Bronchial epithelial cell (primary cell): ENCODE measurements at regions not wholly inside any gene's neighbourhood (a gene's known extent, or its start where the extent isn't known, plus 50 kb on each side); places are given as distances from the start of the nearest gene placed in this dataset.

Experiments
- DNase-seq: peaks from one replicate; pipeline ENCODE4 v3.0.0-alpha.2; 2010; ENCODE audit warnings: low read depth
- FAIRE-seq: peaks from 2 replicates; lab custom pipeline; 2011; peaks lifted over from hg19 to GRCh38; lab: Jason Lieb, UNC
- H3K27me3 ChIP-seq: 2 replicates; pipeline ENCODE4 v1.5.1; 2011; ENCODE audit warnings: low read length; ENCODE audit not compliant: control insufficient read depth, insufficient read depth
- H3K36me3 ChIP-seq: 2 replicates; pipeline ENCODE4 v1.5.1; 2011; ENCODE audit warnings: low read length; ENCODE audit not compliant: control insufficient read depth, insufficient read depth
- H3K4me3 ChIP-seq: 2 replicates; pipeline ENCODE4 v1.5.1; 2011; ENCODE audit warnings: mild to moderate bottlenecking, low read depth, low read length, control low read depth
- TF ChIP-seq, protein P1 (sequence below): IDR thresholded peaks from 2 replicates; pipeline ENCODE4 v1.5.1; 2011; ENCODE audit warnings: mild to moderate bottlenecking, moderate library complexity, low read length, control low read depth, inconsistent platforms; ENCODE audit not compliant: insufficient read depth, severe bottlenecking

DNA sequence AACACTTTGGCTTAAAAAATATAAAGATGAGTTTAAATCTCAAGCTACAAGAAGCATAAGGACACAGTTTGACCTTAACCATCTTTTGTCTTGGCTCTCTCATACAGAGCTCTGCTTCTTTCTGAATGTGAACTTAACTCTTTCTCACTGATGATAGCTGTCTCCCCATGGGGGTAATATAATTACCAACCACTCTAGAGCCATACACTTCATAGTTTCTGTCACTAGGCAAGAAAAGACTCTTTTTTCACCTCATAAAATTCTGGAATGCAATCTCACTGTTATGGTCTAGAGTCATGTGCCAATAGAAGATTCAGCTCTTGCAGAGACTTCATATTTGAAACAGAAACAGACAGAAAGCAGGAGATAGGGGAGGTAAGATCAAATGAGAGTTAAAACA is 481.7 kb upstream of the AGA start:
- no peak overlapping the region for H3K4me3 ChIP-seq
- no peaks in the 10 kb centered on the region for H3K27me3 ChIP-seq
- no peak for FAIRE-seq
- H3K36me3 ChIP-seq = no peaks in the 10 kb centered on the region
- TF ChIP-seq, protein P1, sequence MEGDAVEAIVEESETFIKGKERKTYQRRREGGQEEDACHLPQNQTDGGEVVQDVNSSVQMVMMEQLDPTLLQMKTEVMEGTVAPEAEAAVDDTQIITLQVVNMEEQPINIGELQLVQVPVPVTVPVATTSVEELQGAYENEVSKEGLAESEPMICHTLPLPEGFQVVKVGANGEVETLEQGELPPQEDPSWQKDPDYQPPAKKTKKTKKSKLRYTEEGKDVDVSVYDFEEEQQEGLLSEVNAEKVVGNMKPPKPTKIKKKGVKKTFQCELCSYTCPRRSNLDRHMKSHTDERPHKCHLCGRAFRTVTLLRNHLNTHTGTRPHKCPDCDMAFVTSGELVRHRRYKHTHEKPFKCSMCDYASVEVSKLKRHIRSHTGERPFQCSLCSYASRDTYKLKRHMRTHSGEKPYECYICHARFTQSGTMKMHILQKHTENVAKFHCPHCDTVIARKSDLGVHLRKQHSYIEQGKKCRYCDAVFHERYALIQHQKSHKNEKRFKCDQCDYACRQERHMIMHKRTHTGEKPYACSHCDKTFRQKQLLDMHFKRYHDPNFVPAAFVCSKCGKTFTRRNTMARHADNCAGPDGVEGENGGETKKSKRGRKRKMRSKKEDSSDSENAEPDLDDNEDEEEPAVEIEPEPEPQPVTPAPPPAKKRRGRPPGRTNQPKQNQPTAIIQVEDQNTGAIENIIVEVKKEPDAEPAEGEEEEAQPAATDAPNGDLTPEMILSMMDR = no peak
- no peak for DNase-seq

- Histone ChIP-seq H3K36me3 (no peaks in the 10 kb centered on the region), H3K4me3 (no peak overlapping the region), H3K27me3 (no peaks in the 10 kb centered on the region)
- FAIRE-seq = no peak
- no peak for DNase-seq
- TF ChIP-seq, protein P1 = no peak
Measured at GRCh38 chr4:177937041-177937440, 494.8 kb upstream of the AGA start.

DNA sequence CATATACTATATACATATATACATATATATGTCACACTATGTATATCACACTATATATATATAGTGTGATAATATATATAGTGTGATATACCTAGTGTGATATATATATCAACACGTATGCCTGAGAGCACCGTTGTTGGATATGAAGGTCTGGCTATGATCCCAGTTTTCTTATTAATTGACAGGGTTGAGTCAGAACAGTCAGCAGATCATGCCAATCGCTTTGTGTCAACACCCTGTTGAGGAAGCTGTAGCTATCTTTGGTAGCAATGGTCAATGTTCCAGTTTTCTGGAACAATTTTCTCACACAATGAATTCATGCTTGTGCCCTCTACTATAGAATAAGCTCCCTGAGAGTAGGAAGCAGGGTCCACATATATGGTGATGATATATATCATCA is 496.0 kb upstream of the AGA start:
- DNase-seq = no peak
- Histone ChIP-seq H3K36me3 (no peaks in the 10 kb centered on the region), H3K4me3 (no peak overlapping the region), H3K27me3 (no peaks in the 10 kb centered on the region)
- TF ChIP-seq, protein P1 = no peak
- FAIRE-seq = no peak

GRCh38 chr4:177945268-177945667 is 503.0 kb upstream of the AGA start:
- Histone ChIP-seq H3K27me3 (no peaks in the 10 kb centered on the region), H3K4me3 (no peak overlapping the region), H3K36me3 (no peaks in the 10 kb centered on the region)
- TF ChIP-seq, protein P1 = no peak
- FAIRE-seq (no peak), DNase-seq (no peak)

GRCh38 chr4:177947607-177948006 is 505.4 kb upstream of the AGA start:
- DNase-seq (no peak), FAIRE-seq (no peak)
- Histone ChIP-seq H3K27me3 (no peaks in the 10 kb centered on the region), H3K36me3 (no peaks in the 10 kb centered on the region), H3K4me3 (no peak overlapping the region)
- TF ChIP-seq, protein P1 = no peak

- TF ChIP-seq, protein P1 = no peak
- no peak for DNase-seq
- Histone ChIP-seq H3K36me3 (no peaks in the 10 kb centered on the region), H3K4me3 (no peak overlapping the region), H3K27me3 (no peaks in the 10 kb centered on the region)
- FAIRE-seq = no peak
Measured at GRCh38 chr4:177948853-177949252, 506.6 kb upstream of the AGA start.
